ENCODE measurements at regions not wholly inside any gene's neighbourhood (a gene's known extent, or its start where the extent isn't known, plus 50 kb on each side); places are given as distances from the start of the nearest gene placed in this dataset.

DNA sequence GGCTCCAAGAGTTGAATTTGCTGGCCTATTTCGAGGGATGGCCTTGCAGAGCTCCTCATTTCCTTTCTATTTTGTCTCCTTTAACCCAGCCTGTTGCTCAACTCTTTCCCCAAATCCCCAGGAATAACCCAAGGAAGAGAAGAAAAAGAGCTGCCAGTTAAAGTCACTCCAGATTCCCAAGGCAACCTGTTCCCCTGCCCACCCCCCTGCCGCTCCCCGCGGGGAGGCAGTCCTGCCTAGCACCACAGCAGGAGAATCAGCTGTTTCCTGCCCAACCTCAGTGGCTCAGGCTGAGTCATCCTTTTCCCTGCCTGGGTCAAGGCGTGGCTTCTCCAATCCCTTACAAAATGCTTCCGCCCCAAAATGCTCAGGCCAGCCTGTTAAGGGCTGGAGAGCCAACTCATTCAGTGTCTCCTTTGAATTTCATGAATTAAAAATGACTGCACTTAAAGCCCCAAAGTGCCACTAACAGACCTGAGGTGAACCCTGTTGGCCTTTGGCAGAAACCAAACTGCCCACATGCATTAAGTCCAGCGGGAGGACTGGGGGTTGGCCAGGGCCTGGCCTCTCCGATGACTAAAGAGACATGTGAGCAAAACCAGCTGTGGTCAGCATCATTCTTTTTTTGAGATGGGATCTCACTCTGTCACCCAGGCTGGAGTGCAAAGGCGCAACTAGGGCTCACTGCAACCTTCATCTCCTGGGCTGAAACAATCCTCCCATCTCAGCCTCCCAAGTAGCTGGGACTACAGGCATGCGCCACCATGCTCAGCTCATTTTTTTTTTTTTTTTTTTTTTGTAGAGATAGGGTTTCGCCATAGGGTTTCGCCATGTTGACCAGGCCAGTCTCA is 83.2 kb upstream of the KIF5B start (continued):
- TF ChIP-seq, protein P1, sequence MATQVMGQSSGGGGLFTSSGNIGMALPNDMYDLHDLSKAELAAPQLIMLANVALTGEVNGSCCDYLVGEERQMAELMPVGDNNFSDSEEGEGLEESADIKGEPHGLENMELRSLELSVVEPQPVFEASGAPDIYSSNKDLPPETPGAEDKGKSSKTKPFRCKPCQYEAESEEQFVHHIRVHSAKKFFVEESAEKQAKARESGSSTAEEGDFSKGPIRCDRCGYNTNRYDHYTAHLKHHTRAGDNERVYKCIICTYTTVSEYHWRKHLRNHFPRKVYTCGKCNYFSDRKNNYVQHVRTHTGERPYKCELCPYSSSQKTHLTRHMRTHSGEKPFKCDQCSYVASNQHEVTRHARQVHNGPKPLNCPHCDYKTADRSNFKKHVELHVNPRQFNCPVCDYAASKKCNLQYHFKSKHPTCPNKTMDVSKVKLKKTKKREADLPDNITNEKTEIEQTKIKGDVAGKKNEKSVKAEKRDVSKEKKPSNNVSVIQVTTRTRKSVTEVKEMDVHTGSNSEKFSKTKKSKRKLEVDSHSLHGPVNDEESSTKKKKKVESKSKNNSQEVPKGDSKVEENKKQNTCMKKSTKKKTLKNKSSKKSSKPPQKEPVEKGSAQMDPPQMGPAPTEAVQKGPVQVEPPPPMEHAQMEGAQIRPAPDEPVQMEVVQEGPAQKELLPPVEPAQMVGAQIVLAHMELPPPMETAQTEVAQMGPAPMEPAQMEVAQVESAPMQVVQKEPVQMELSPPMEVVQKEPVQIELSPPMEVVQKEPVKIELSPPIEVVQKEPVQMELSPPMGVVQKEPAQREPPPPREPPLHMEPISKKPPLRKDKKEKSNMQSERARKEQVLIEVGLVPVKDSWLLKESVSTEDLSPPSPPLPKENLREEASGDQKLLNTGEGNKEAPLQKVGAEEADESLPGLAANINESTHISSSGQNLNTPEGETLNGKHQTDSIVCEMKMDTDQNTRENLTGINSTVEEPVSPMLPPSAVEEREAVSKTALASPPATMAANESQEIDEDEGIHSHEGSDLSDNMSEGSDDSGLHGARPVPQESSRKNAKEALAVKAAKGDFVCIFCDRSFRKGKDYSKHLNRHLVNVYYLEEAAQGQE (IDR thresholded peaks at IDR 0.05; ENCODE audit: borderline replicate concordance), result peak; percentile 47
- TF ChIP-seq, protein P1 (CRISPR knock-in tag; IDR thresholded peaks at IDR 0.05; ENCODE audit: low read depth), result no peak
- TF ChIP-seq, protein P2, sequence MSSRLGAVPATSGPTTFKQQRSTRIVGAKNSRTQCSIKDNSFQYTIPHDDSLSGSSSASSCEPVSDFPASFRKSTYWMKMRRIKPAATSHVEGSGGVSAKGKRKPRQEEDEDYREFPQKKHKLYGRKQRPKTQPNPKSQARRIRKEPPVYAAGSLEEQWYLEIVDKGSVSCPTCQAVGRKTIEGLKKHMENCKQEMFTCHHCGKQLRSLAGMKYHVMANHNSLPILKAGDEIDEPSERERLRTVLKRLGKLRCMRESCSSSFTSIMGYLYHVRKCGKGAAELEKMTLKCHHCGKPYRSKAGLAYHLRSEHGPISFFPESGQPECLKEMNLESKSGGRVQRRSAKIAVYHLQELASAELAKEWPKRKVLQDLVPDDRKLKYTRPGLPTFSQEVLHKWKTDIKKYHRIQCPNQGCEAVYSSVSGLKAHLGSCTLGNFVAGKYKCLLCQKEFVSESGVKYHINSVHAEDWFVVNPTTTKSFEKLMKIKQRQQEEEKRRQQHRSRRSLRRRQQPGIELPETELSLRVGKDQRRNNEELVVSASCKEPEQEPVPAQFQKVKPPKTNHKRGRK (tag; IDR thresholded peaks at IDR 0.05), result no peak
- TF ChIP-seq, protein P3, sequence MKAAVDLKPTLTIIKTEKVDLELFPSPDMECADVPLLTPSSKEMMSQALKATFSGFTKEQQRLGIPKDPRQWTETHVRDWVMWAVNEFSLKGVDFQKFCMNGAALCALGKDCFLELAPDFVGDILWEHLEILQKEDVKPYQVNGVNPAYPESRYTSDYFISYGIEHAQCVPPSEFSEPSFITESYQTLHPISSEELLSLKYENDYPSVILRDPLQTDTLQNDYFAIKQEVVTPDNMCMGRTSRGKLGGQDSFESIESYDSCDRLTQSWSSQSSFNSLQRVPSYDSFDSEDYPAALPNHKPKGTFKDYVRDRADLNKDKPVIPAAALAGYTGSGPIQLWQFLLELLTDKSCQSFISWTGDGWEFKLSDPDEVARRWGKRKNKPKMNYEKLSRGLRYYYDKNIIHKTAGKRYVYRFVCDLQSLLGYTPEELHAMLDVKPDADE (conservative IDR thresholded peaks at IDR 0.05; ENCODE audit: control insufficient read depth, low read depth, low read length), result peak; percentile 70; the same call in 1 of the 2 replicates
- TF ChIP-seq CBX5 (IDR thresholded peaks at IDR 0.05; ENCODE audit: borderline replicate concordance, low read depth) (0 out of 2 replicates have a peak, but pooled peaks have one; percentile 32), SMARCE1 (IDR thresholded peaks at IDR 0.05) (peak; percentile 75), CBX2 (IDR thresholded peaks at IDR 0.05; ENCODE audit: insufficient read depth, low read length, poor library complexity, severe bottlenecking) (no peak), ZNF445 (CRISPR knock-in tag; IDR thresholded peaks at IDR 0.05; ENCODE audit: low read depth) (no peak), TCF7L2 (IDR thresholded peaks at IDR 0.05; ENCODE audit: low read depth, low read length) (no peak), NFE2L1 (tag; IDR thresholded peaks at IDR 0.05; ENCODE audit: borderline replicate concordance, low read depth) (no peak), POLR2A (conservative IDR thresholded peaks at IDR 0.05) (peak; percentile 77), BRCA1 (IDR thresholded peaks at IDR 0.05) (no peak), BRCA1 (CRISPR knock-in tag; IDR thresholded peaks at IDR 0.05) (no peak), RBM39 (optimal IDR thresholded peaks at IDR 0.05; ENCODE audit: low read depth, low read length) (no peak), ETV1 (tag; conservative IDR thresholded peaks at IDR 0.05; ENCODE audit: low read depth) (peak; percentile 90), HSF4 (CRISPR knock-in tag; IDR thresholded peaks at IDR 0.05; ENCODE audit: borderline replicate concordance) (no peak), NCOA2 (IDR thresholded peaks at IDR 0.05; ENCODE audit: partially characterized antibody in 2 of 2) (no peak), ZNF778 (CRISPR knock-in tag; IDR thresholded peaks at IDR 0.05) (no peak)

Data from K562 (cell line).